ENCODE measurements at regions not wholly inside any gene's neighbourhood (a gene's known extent, or its start where the extent isn't known, plus 50 kb on each side); places are given as distances from the start of the nearest gene placed in this dataset.
"Not testable (repeated sequence)": the region's sequence is repeated elsewhere in the genome, so short reads cannot be mapped to it uniquely, and the experiment has no call there.

- Histone ChIP-seq H3K9me3 (ENCODE audit: control insufficient read depth in 2 of 2, insufficient read depth in 1 of 2, low read length in 1 of 2) (no peaks in the 10 kb centered on the region), H3K27me3 (ENCODE audit: control insufficient read depth in 2 of 2, insufficient read depth in 1 of 2, low read length in 1 of 2) (no peaks in the 10 kb centered on the region), H3K4me3 (ENCODE audit: low read length in 2 of 2) (no peak overlapping the region), H3K27ac (ENCODE audit: low read depth in 1 of 2, low read length in 1 of 2) (no peak overlapping the region), H3K4me1 (ENCODE audit: control insufficient read depth in 2 of 2, insufficient read depth in 2 of 2, low read length in 2 of 2) (no peaks in the 10 kb centered on the region), H3K36me3 (ENCODE audit: control insufficient read depth in 2 of 2, insufficient read depth in 2 of 2, low read length in 1 of 2) (no peaks in the 10 kb centered on the region)
- WGBS: 94% methylated on average over 7 of the region's 7 CpGs
- DNase-seq (ENCODE audit: low read depth in 6 of 9, low spot score in 9 of 9): no peak
Measured at GRCh38 chr3:87436781-87437543, 160.6 kb upstream of the POU1F1 start.

- Histone ChIP-seq H3K4me1 (ENCODE audit: control insufficient read depth in 2 of 2, insufficient read depth in 2 of 2, low read length in 2 of 2) (no peaks in the 10 kb centered on the region), H3K36me3 (ENCODE audit: control insufficient read depth in 2 of 2, insufficient read depth in 2 of 2, low read length in 1 of 2) (no peaks in the 10 kb centered on the region), H3K27ac (ENCODE audit: low read depth in 1 of 2, low read length in 1 of 2) (no peak overlapping the region), H3K9me3 (ENCODE audit: control insufficient read depth in 2 of 2, insufficient read depth in 1 of 2, low read length in 1 of 2) (no peaks in the 10 kb centered on the region), H3K4me3 (ENCODE audit: low read length in 2 of 2) (no peak overlapping the region), H3K27me3 (ENCODE audit: control insufficient read depth in 2 of 2, insufficient read depth in 1 of 2, low read length in 1 of 2) (no peaks in the 10 kb centered on the region)
- no peak for DNase-seq (ENCODE audit: low read depth in 6 of 9, low spot score in 9 of 9)
- 51% methylated on average over 5 of the region's 5 CpGs for WGBS
Measured at GRCh38 chr3:87435926-87436620, 159.7 kb upstream of the POU1F1 start.

DNA sequence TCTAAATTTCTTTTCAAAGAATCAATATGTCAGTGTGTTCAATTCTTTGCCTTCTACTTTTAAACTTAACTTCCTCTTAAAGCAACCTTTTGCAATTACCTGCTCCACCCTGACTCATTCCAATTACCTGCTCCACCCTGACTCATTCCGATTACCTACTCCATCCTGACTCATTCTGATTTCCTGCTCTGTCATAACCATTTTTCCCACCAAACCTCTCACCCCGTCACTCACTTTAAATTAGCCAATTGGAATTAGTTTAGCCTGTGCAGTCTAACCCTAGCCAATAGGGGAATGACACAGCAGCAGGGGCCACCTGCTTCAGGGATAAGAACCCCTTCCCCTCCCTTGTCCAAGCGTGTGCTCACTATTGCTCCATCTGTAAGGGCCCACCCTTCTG lies 157.1 kb upstream of the POU1F1 start:
- not testable (repeated sequence) for H3K4me1 ChIP-seq (ENCODE audit: control insufficient read depth in 2 of 2, insufficient read depth in 2 of 2, low read length in 2 of 2); H3K36me3 ChIP-seq (ENCODE audit: control insufficient read depth in 2 of 2, insufficient read depth in 2 of 2, low read length in 1 of 2); H3K4me3 ChIP-seq (ENCODE audit: low read length in 2 of 2); DNase-seq (ENCODE audit: low read depth in 6 of 9, low spot score in 9 of 9); H3K9me3 ChIP-seq (ENCODE audit: control insufficient read depth in 2 of 2, insufficient read depth in 1 of 2, low read length in 1 of 2); H3K27ac ChIP-seq (ENCODE audit: low read depth in 1 of 2, low read length in 1 of 2); H3K27me3 ChIP-seq (ENCODE audit: control insufficient read depth in 2 of 2, insufficient read depth in 1 of 2, low read length in 1 of 2)
- WGBS: 77% methylated on average over 3 of the region's 3 CpGs

DNA sequence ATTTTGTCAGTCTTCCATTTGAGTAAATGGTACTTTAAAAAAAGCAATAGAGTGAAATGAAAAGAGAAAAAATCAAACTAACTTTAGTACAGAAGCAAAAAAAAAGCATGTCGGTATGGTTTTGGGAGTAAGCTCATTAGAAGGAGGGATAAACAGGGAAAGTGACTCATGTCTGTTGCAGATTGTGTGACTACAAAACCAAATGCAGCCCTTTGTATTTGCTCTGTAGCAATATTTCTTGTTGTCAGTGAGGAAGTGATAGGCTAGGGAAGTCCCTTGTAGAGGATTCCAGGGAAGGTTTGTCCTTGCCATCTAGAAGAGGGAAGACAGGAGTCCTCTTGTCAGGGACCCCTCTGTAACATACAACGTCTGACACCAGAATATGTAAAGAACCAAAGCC lies 150.5 kb upstream of the POU1F1 start:
- Histone ChIP-seq H3K27me3 (ENCODE audit: control insufficient read depth in 2 of 2, insufficient read depth in 1 of 2, low read length in 1 of 2) (no peaks in the 10 kb centered on the region), H3K9me3 (ENCODE audit: control insufficient read depth in 2 of 2, insufficient read depth in 1 of 2, low read length in 1 of 2) (no peaks in the 10 kb centered on the region), H3K36me3 (ENCODE audit: control insufficient read depth in 2 of 2, insufficient read depth in 2 of 2, low read length in 1 of 2) (no peaks in the 10 kb centered on the region), H3K4me1 (ENCODE audit: control insufficient read depth in 2 of 2, insufficient read depth in 2 of 2, low read length in 2 of 2) (no peaks in the 10 kb centered on the region), H3K27ac (ENCODE audit: low read depth in 1 of 2, low read length in 1 of 2) (no peak overlapping the region), H3K4me3 (ENCODE audit: low read length in 2 of 2) (no peak overlapping the region)
- 91% methylated on average over 2 of the region's 2 CpGs for WGBS
- no peak for DNase-seq (ENCODE audit: low read depth in 6 of 9, low spot score in 9 of 9)

DNA sequence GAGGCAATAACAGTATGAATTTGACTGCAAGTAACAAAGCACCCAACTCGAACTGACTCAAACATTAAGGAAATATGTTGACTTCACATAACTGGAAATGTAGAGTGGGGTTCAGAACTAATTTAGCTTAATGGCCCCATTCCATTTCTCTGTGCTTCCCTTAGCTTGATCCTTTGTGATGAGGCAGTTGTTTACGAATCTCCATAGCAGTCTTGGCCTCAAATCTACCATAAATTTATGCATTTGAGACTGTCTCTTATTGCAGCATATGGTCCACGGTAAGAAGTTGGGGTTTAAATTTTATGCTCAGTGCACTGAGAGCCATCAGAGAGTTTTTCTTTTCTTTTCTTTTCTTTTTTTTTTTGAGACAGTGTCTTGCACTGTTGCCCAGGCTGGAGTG lies 148.7 kb upstream of the POU1F1 start:
- H3K9me3 ChIP-seq (ENCODE audit: control insufficient read depth in 2 of 2, insufficient read depth in 1 of 2, low read length in 1 of 2): no peaks in the 10 kb centered on the region
- DNase-seq (ENCODE audit: low read depth in 6 of 9, low spot score in 9 of 9): no peak
- no peak overlapping the region for H3K27ac ChIP-seq (ENCODE audit: low read depth in 1 of 2, low read length in 1 of 2)
- H3K4me1 ChIP-seq (ENCODE audit: control insufficient read depth in 2 of 2, insufficient read depth in 2 of 2, low read length in 2 of 2): no peaks in the 10 kb centered on the region
- H3K27me3 ChIP-seq (ENCODE audit: control insufficient read depth in 2 of 2, insufficient read depth in 1 of 2, low read length in 1 of 2): no peaks in the 10 kb centered on the region
- H3K4me3 ChIP-seq (ENCODE audit: low read length in 2 of 2): no peak overlapping the region
- 96% methylated on average over 3 of the region's 3 CpGs for WGBS
- H3K36me3 ChIP-seq (ENCODE audit: control insufficient read depth in 2 of 2, insufficient read depth in 2 of 2, low read length in 1 of 2): no peaks in the 10 kb centered on the region

DNA sequence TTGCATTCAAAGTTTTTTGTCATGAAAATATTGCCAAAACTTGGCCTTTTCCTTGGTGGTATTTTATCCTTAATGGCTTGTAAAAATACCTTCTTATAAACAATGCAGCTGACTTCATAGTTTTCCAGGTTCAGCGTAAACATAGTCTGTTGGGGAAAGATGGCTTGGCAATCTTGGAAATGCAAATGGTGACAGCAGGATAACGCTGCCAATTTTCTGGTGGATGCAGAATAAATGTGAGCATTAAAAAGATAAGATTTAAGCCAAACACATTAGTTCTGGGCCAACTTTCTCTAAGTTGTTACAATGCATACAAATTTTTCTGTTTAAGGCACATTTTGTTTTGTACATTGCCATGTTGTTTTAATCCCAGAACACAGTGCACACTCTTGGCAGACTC lies 147.0 kb upstream of the POU1F1 start:
- no peak overlapping the region for H3K4me3 ChIP-seq (ENCODE audit: low read length in 2 of 2)
- no peaks in the 10 kb centered on the region for H3K4me1 ChIP-seq (ENCODE audit: control insufficient read depth in 2 of 2, insufficient read depth in 2 of 2, low read length in 2 of 2)
- H3K36me3 ChIP-seq (ENCODE audit: control insufficient read depth in 2 of 2, insufficient read depth in 2 of 2, low read length in 1 of 2): no peaks in the 10 kb centered on the region
- 94% methylated on average over 2 of the region's 2 CpGs for WGBS
- H3K27me3 ChIP-seq (ENCODE audit: control insufficient read depth in 2 of 2, insufficient read depth in 1 of 2, low read length in 1 of 2): no peaks in the 10 kb centered on the region
- no peak for DNase-seq (ENCODE audit: low read depth in 6 of 9, low spot score in 9 of 9)
- H3K27ac ChIP-seq (ENCODE audit: low read depth in 1 of 2, low read length in 1 of 2): no peak overlapping the region
- no peaks in the 10 kb centered on the region for H3K9me3 ChIP-seq (ENCODE audit: control insufficient read depth in 2 of 2, insufficient read depth in 1 of 2, low read length in 1 of 2)

DNA sequence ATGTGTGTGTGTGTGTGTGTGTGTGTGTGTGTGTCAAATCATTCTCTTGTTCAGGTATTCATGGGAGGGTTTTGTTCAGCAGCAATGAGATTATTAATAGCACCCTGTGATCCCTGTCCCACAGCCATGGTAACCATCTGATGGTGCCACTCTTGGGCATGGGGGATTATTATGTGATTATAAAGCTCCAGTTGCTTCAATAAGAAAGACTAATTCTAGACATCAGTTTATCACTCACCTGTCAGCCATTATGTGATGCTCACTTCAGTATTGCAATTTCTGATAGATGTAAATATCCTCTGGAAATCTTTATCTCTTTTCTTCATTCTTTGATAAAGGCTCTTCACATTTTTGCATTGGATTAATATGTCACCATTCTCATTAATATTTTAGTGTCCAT lies 145.9 kb upstream of the POU1F1 start:
- Histone ChIP-seq H3K27me3 (ENCODE audit: control insufficient read depth in 2 of 2, insufficient read depth in 1 of 2, low read length in 1 of 2) (no peaks in the 10 kb centered on the region), H3K27ac (ENCODE audit: low read depth in 1 of 2, low read length in 1 of 2) (no peak overlapping the region), H3K4me1 (ENCODE audit: control insufficient read depth in 2 of 2, insufficient read depth in 2 of 2, low read length in 2 of 2) (no peaks in the 10 kb centered on the region), H3K36me3 (ENCODE audit: control insufficient read depth in 2 of 2, insufficient read depth in 2 of 2, low read length in 1 of 2) (no peaks in the 10 kb centered on the region), H3K9me3 (ENCODE audit: control insufficient read depth in 2 of 2, insufficient read depth in 1 of 2, low read length in 1 of 2) (no peaks in the 10 kb centered on the region), H3K4me3 (ENCODE audit: low read length in 2 of 2) (no peak overlapping the region)
- DNase-seq (ENCODE audit: low read depth in 6 of 9, low spot score in 9 of 9): no peak

DNA sequence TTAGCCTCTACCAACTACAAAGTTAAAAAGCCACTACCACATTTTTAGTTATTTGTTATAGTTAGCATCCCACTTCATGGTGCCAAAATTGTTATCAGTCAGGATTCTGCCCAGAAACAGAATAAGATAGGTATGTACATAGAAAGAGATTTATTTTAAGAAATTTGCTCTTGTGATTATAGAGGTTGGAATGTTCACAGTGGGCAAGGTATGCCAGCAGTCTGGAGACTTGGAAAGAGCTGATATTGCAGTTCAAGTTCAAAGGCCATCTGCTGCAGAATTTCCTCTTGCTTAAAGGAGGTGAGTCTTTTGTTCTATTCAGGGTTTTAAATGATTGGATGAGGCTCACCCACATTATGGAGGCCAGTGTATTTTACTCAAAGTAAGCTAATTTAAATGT lies 143.8 kb upstream of the POU1F1 start:
- no peak overlapping the region for H3K27ac ChIP-seq (ENCODE audit: low read depth in 1 of 2, low read length in 1 of 2)
- no peak overlapping the region for H3K4me3 ChIP-seq (ENCODE audit: low read length in 2 of 2)
- no peak for DNase-seq (ENCODE audit: low read depth in 6 of 9, low spot score in 9 of 9)
- H3K27me3 ChIP-seq (ENCODE audit: control insufficient read depth in 2 of 2, insufficient read depth in 1 of 2, low read length in 1 of 2): no peaks in the 10 kb centered on the region
- no peaks in the 10 kb centered on the region for H3K4me1 ChIP-seq (ENCODE audit: control insufficient read depth in 2 of 2, insufficient read depth in 2 of 2, low read length in 2 of 2)
- no peaks in the 10 kb centered on the region for H3K9me3 ChIP-seq (ENCODE audit: control insufficient read depth in 2 of 2, insufficient read depth in 1 of 2, low read length in 1 of 2)
- no peaks in the 10 kb centered on the region for H3K36me3 ChIP-seq (ENCODE audit: control insufficient read depth in 2 of 2, insufficient read depth in 2 of 2, low read length in 1 of 2)

GRCh38 chr3:87414271-87414670 lies 137.9 kb upstream of the POU1F1 start:
- H3K36me3 ChIP-seq (ENCODE audit: control insufficient read depth in 2 of 2, insufficient read depth in 2 of 2, low read length in 1 of 2): no peaks in the 10 kb centered on the region
- no peak for DNase-seq (ENCODE audit: low read depth in 6 of 9, low spot score in 9 of 9)
- 85% methylated on average over 1 of the region's 1 CpG for WGBS
- H3K27me3 ChIP-seq (ENCODE audit: control insufficient read depth in 2 of 2, insufficient read depth in 1 of 2, low read length in 1 of 2): no peaks in the 10 kb centered on the region
- no peak overlapping the region for H3K27ac ChIP-seq (ENCODE audit: low read depth in 1 of 2, low read length in 1 of 2)
- H3K4me3 ChIP-seq (ENCODE audit: low read length in 2 of 2): no peak overlapping the region
- no peaks in the 10 kb centered on the region for H3K4me1 ChIP-seq (ENCODE audit: control insufficient read depth in 2 of 2, insufficient read depth in 2 of 2, low read length in 2 of 2)
- no peaks in the 10 kb centered on the region for H3K9me3 ChIP-seq (ENCODE audit: control insufficient read depth in 2 of 2, insufficient read depth in 1 of 2, low read length in 1 of 2)

Data from thymus (tissue), 11 donors.